Fibroblast of villous mesenchyme (primary cell): ENCODE measurements at regions not wholly inside any gene's neighbourhood (a gene's known extent, or its start where the extent isn't known, plus 50 kb on each side); places are given as distances from the start of the nearest gene placed in this dataset.

Experiments
- DNase-seq: peaks from one replicate; pipeline ENCODE4 v3.0.0-alpha.2; 2010; ENCODE audit warnings: low read depth
- H3K4me3 ChIP-seq: 2 replicates; pipeline ENCODE4 v1.5.1; 2011; ENCODE audit warnings: low read depth, mild to moderate bottlenecking, low read length
- TF ChIP-seq, protein P1 (sequence below): IDR thresholded peaks from 2 replicates; pipeline ENCODE4 v1.5.1; 2012; ENCODE audit warnings: low read depth, mild to moderate bottlenecking, low read length; ENCODE audit not compliant: insufficient read depth

- no peak for DNase-seq
- TF ChIP-seq, protein P1, sequence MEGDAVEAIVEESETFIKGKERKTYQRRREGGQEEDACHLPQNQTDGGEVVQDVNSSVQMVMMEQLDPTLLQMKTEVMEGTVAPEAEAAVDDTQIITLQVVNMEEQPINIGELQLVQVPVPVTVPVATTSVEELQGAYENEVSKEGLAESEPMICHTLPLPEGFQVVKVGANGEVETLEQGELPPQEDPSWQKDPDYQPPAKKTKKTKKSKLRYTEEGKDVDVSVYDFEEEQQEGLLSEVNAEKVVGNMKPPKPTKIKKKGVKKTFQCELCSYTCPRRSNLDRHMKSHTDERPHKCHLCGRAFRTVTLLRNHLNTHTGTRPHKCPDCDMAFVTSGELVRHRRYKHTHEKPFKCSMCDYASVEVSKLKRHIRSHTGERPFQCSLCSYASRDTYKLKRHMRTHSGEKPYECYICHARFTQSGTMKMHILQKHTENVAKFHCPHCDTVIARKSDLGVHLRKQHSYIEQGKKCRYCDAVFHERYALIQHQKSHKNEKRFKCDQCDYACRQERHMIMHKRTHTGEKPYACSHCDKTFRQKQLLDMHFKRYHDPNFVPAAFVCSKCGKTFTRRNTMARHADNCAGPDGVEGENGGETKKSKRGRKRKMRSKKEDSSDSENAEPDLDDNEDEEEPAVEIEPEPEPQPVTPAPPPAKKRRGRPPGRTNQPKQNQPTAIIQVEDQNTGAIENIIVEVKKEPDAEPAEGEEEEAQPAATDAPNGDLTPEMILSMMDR = no peak
These were observed 74.8 kb downstream of the CCR1 start for GRCh38 chr3:46133285-46133684.

GRCh38 chr3:46132565-46132964 lies 75.5 kb downstream of the CCR1 start:
- H3K4me3 ChIP-seq = no peak overlapping the region
- DNase-seq = no peak
- TF ChIP-seq, protein P1 = no peak

More at GRCh38 chr3:46133285-46133684, 74.8 kb downstream of the CCR1 start:
- H3K4me3 ChIP-seq = no peak overlapping the region

- no peak for DNase-seq
- TF ChIP-seq, protein P1 = no peak
These were observed 76.1 kb downstream of the CCR1 start for GRCh38 chr3:46131884-46132450.

GRCh38 chr3:46130631-46131310 lies 77.3 kb downstream of the CCR1 start:
- DNase-seq = no peak
- H3K4me3 ChIP-seq = no peak overlapping the region
- TF ChIP-seq, protein P1 = no peak

More at GRCh38 chr3:46131884-46132450, 76.1 kb downstream of the CCR1 start:
- no peak overlapping the region for H3K4me3 ChIP-seq

DNA sequence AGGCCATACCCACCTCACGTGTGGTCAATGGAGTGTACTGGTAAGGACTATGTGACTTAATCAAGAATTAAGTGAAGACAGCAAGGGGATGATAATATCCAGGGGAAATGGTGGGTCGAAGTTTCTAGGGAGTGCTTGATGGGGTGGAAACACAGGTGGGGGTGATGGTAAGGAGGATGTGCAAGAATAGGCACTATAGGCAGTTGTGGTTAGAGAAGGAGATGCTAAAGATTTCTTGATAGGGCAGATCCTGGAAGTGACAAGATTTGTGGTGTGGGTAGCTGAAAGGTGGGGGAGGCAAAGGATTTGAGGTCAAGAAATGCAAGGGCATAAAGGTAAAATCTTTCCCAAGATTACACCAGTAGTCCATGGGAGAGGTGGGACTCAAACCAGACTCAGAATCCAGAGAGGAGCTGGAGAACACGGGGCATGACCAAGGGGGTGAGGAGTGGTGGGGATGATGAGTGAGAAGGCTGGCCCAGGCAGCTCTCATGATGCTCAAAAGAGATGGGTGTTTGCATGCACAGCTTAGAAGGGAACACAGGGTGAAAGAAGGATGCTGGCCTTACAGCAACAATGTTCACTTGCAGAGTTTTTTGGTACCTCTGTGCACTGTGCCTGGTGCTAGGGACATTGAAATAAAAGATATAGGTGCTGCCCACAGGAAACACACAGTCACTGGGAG lies 78.4 kb downstream of the CCR1 start:
- no peak for DNase-seq
- H3K4me3 ChIP-seq = no peak overlapping the region
- TF ChIP-seq, protein P1 = no peak

- H3K4me3 ChIP-seq = no peak overlapping the region
- TF ChIP-seq, protein P1 = no peak
- peak; percentile 88 for DNase-seq
These were observed 80.6 kb downstream of the CCR1 start for GRCh38 chr3:46127503-46127902.
